Endothelial cell of umbilical vein (primary cell): ENCODE measurements at regions not wholly inside any gene's neighbourhood (a gene's known extent, or its start where the extent isn't known, plus 50 kb on each side); places are given as distances from the start of the nearest gene placed in this dataset.

ENCODE experiments used
- BruUV-seq: library from RNA; stranded (reverse); fragments of 400-500 nt; replicated peaks from 2 replicates; lab custom pipeline; 2021; lab: Mats Ljungman, UMichigan
- CTCF ChIA-PET: fragments of 300-600, 350-600 bp; sonication (Branson Sonifier 250); formaldehyde crosslinking; loops from one replicate; lab custom pipeline; 2021; ENCODE audit warnings: antibody characterized with exemption, inconsistent platforms; lab: Charles Lee
- POLR2A ChIA-PET: fragments of 300-600, 350-600 bp; sonication (Branson Sonifier 250); formaldehyde crosslinking; loops from one replicate; lab custom pipeline; 2021; ENCODE audit warnings: antibody characterized with exemption, inconsistent platforms; lab: Charles Lee
- DNase-seq: peaks from one replicate; pipeline ENCODE4 v3.0.0-alpha.2; 2011; ENCODE audit warnings: low read depth, low spot score
- FAIRE-seq: peaks from 2 replicates; lab custom pipeline; 2011; peaks lifted over from hg19 to GRCh38; lab: Jason Lieb, UNC
- H2AFZ ChIP-seq: 2 replicates; pipeline ENCODE4 v1.6.0; 2012; ENCODE audit warnings: low read depth, low read length, control low read depth, inconsistent platforms
- H3K27ac ChIP-seq: 2 replicates; pipeline ENCODE4 v1.5.1; 2011; ENCODE audit warnings: low read depth, mild to moderate bottlenecking, control low read depth, low read length, moderate library complexity; ENCODE audit not compliant: insufficient read depth
- H3K27me3 ChIP-seq, 2 experiments: 2 replicates each; pipeline versions ENCODE4 v1.6.0 to v1.6.1; 2011; ENCODE audit warnings: low read length in 2 of 2, mixed read lengths in 1 of 2; ENCODE audit not compliant: control insufficient read depth in 2 of 2, insufficient read depth in 2 of 2
- H3K36me3 ChIP-seq, 2 experiments: 2 replicates in 1 of 2; 3 replicates in 1 of 2; pipeline ENCODE4 v1.5.1; 2011; ENCODE audit warnings: low read length in 2 of 2, mild to moderate bottlenecking in 1 of 2, moderate library complexity in 1 of 2; ENCODE audit not compliant: control insufficient read depth in 2 of 2, insufficient read depth in 2 of 2; ENCODE audit errors: extremely low read depth in 1 of 2
- H3K4me1 ChIP-seq: 3 replicates; pipeline ENCODE4 v1.5.1; 2011; ENCODE audit warnings: mild to moderate bottlenecking, low read length; ENCODE audit not compliant: control insufficient read depth, insufficient read depth; ENCODE audit errors: extremely low read depth
- H3K4me2 ChIP-seq: 2 replicates; pipeline ENCODE4 v1.6.1; 2011; ENCODE audit warnings: low read length, control low read depth, mixed read lengths; ENCODE audit not compliant: insufficient read depth
- H3K4me3 ChIP-seq, 3 experiments: fragments of 200-600 bp in 1 of 3; sonication (generic), shearing (Covaris generic) in 1 of 3; replicated peaks in 1 of 3; 2 replicates each; pipeline ENCODE4 v1.5.1; 2011 to 2016; ENCODE audit warnings: control low read depth in 3 of 3, low read length in 3 of 3, mild to moderate bottlenecking in 2 of 3, inconsistent platforms in 1 of 3, low read depth in 1 of 3, moderate library complexity in 1 of 3; ENCODE audit not compliant: insufficient read depth in 1 of 3
- H3K79me2 ChIP-seq: 2 replicates; pipeline ENCODE4 v1.6.0; 2012; ENCODE audit warnings: low read length, inconsistent platforms; ENCODE audit not compliant: control insufficient read depth, insufficient read depth
- H3K9ac ChIP-seq: replicated peaks from 2 replicates; pipeline ENCODE3; 2011; ENCODE audit warnings: low read length, control low read depth; ENCODE audit not compliant: insufficient read depth; ENCODE audit errors: extremely low read depth
- H3K9me1 ChIP-seq: replicated peaks from 3 replicates; pipeline ENCODE4 v1.6.0; 2011; ENCODE audit warnings: mild to moderate bottlenecking, low read length; ENCODE audit not compliant: control insufficient read depth, insufficient read depth; ENCODE audit errors: extremely low read depth
- H3K9me3 ChIP-seq: replicated peaks from 2 replicates; pipeline ENCODE4 v1.5.1; 2012; ENCODE audit warnings: low read length, inconsistent platforms; ENCODE audit not compliant: control insufficient read depth, insufficient read depth
- H4K20me1 ChIP-seq: replicated peaks from 2 replicates; pipeline ENCODE3; 2011; ENCODE audit warnings: mild to moderate bottlenecking, low read length; ENCODE audit not compliant: control insufficient read depth, insufficient read depth; ENCODE audit errors: extremely low read depth
- EZH2 ChIP-seq: IDR thresholded peaks from 2 replicates; pipeline ENCODE4 v1.6.1; 2012; ENCODE audit warnings: borderline replicate concordance, low read depth, mild to moderate bottlenecking, moderate library complexity, low read length, inconsistent platforms; ENCODE audit not compliant: severe bottlenecking
- FOS ChIP-seq: IDR thresholded peaks from 2 replicates; pipeline ENCODE4 v1.6.1; 2011; ENCODE audit warnings: mild to moderate bottlenecking, low read length, moderate library complexity, borderline replicate concordance; ENCODE audit not compliant: insufficient read depth
- GATA2 ChIP-seq: IDR thresholded peaks from 2 replicates; pipeline ENCODE4 v1.7.0; 2011; ENCODE audit warnings: low read depth, mild to moderate bottlenecking, moderate library complexity, mixed read lengths, low read length; ENCODE audit not compliant: insufficient read length, insufficient read depth
- JUN ChIP-seq: IDR thresholded peaks from 2 replicates; pipeline ENCODE4 v1.6.1; 2011; ENCODE audit warnings: borderline replicate concordance, low read depth; ENCODE audit not compliant: insufficient read length, insufficient read depth
- MYC ChIP-seq: IDR thresholded peaks from one replicate; pipeline ENCODE4 v1.6.1; 2011; ENCODE audit warnings: mild to moderate bottlenecking, low read depth, low read length
- POLR2A ChIP-seq: IDR thresholded peaks from 2 replicates; pipeline ENCODE4 v1.6.1; 2012; ENCODE audit warnings: low read depth, mild to moderate bottlenecking, control low read depth, low read length
- POLR2AphosphoS5 ChIP-seq: IDR thresholded peaks from 2 replicates; pipeline ENCODE4 v1.6.1; 2012; ENCODE audit warnings: low read depth, mild to moderate bottlenecking, control low read depth, low read length, moderate library complexity; ENCODE audit not compliant: insufficient read depth
- dilution Hi-C: fragments of 300-500 bp; cut with MboI; formaldehyde crosslinking; loops from one replicate; pipeline ENCODE4 v1.15.0; 2019; ENCODE audit warnings: low sequenced_read_pairs; ENCODE audit not compliant: extremely low pct_ligation_motif_present
- intact Hi-C: fragments of 100-400 bp; cut with micrococcal nuclease; formaldehyde crosslinking; loops from one replicate; pipeline ENCODE4 v1.10.0; 2022
- TF ChIP-seq, protein P1 (sequence below): IDR thresholded peaks from 2 replicates; pipeline ENCODE4 v1.6.1; 2011; ENCODE audit not compliant: insufficient read depth, insufficient read length
- TF ChIP-seq, protein P2 (sequence below), 2 donors: IDR thresholded peaks; 1 replicate in 1 of 2; 2 replicates in 1 of 2; pipeline ENCODE4 v1.5.1; 2011; ENCODE audit warnings: low read length in 2 of 2, mild to moderate bottlenecking in 2 of 2, moderate library complexity in 2 of 2, control low read depth in 1 of 2, inconsistent platforms in 1 of 2, low read depth in 1 of 2; ENCODE audit not compliant: insufficient read depth in 1 of 2; ENCODE audit errors: extremely low read depth in 1 of 2

DNA sequence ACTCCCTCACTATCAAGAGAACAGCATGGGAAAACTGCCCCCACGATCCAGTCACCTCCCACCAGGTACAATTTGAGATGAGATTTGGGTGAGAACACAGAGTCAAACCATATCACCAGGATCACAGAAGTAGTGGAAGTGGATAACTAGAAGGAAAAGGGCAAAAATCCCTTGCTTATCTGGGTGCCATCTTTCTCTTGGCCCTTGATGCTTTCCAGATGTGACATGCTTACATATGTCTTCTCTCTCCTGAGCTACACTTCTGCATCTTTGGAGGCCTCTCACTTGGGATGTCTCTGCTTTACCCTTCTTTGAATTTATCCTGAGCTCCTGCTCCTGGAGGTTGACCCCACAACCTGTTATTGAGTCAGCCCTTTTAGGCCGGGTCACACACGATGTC is 57.6 kb upstream of the APOBEC4 start:
- Histone ChIP-seq H3K36me3 (no peaks in the 10 kb centered on the region), H4K20me1 (no peaks in the 10 kb centered on the region), H3K4me3 (no peak overlapping the region), H3K9me3 (no peaks in the 10 kb centered on the region), H3K4me1 (peaks cover 8% of the 10 kb centered on the region), H3K27ac (no peak overlapping the region), H3K4me2 (no peak overlapping the region), H3K9me1 (no peaks in the 10 kb centered on the region), H3K9ac (no peak overlapping the region), H3K79me2 (no peaks in the 10 kb centered on the region), H3K27me3 (no peaks in the 10 kb centered on the region), H2AFZ (no peak overlapping the region)
- no TSS peak for BruUV-seq
- dilution Hi-C loops (no loop called here), intact Hi-C loops (no loop called here)
- CTCF ChIA-PET = interaction anchor here (4.1 kb wide), 1 partner anchor 205 kb away, joined by 39 read pairs; no protein-coding TSS in a partner anchor
- no peak for TF ChIP-seq JUN
- no peak for TF ChIP-seq EZH2
- no peak for TF ChIP-seq GATA2
- TF ChIP-seq, protein P1, sequence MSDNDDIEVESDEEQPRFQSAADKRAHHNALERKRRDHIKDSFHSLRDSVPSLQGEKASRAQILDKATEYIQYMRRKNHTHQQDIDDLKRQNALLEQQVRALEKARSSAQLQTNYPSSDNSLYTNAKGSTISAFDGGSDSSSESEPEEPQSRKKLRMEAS = no peak
- no peak for TF ChIP-seq POLR2AphosphoS5
- TF ChIP-seq MYC = no peak
- no peak for TF ChIP-seq FOS
- TF ChIP-seq, protein P2, sequence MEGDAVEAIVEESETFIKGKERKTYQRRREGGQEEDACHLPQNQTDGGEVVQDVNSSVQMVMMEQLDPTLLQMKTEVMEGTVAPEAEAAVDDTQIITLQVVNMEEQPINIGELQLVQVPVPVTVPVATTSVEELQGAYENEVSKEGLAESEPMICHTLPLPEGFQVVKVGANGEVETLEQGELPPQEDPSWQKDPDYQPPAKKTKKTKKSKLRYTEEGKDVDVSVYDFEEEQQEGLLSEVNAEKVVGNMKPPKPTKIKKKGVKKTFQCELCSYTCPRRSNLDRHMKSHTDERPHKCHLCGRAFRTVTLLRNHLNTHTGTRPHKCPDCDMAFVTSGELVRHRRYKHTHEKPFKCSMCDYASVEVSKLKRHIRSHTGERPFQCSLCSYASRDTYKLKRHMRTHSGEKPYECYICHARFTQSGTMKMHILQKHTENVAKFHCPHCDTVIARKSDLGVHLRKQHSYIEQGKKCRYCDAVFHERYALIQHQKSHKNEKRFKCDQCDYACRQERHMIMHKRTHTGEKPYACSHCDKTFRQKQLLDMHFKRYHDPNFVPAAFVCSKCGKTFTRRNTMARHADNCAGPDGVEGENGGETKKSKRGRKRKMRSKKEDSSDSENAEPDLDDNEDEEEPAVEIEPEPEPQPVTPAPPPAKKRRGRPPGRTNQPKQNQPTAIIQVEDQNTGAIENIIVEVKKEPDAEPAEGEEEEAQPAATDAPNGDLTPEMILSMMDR (IDR thresholded peaks at IDR 0.05; ENCODE audit: extremely low read depth in 1 of 2, insufficient read depth in 1 of 2, low read depth in 1 of 2, low read length in 2 of 2) = no peak
- no peak for TF ChIP-seq POLR2A
- FAIRE-seq (no peak), DNase-seq (no peak)
- POLR2A ChIA-PET = no interaction called here
